Suppressor macrophage treated with lipopolysaccharide for 4 hours (primary cell): ENCODE measurements at regions not wholly inside any gene's neighbourhood (a gene's known extent, or its start where the extent isn't known, plus 50 kb on each side); places are given as distances from the start of the nearest gene placed in this dataset.

Experiments
- DNase-seq: peaks from one replicate; pipeline ENCODE4 v3.0.0-alpha.2; 2020

GRCh38 chr12:84807249-84807648 is 105.3 kb downstream of the SLC6A15 start:
- no peak for DNase-seq

GRCh38 chr12:84805474-84805858 is 107.1 kb downstream of the SLC6A15 start:
- no peak for DNase-seq

GRCh38 chr12:84804691-84805473 is 107.7 kb downstream of the SLC6A15 start:
- DNase-seq, result no peak

GRCh38 chr12:84803661-84804060 is 108.9 kb downstream of the SLC6A15 start:
- DNase-seq, result no peak

GRCh38 chr12:84802161-84802560 is 110.4 kb downstream of the SLC6A15 start:
- no peak for DNase-seq

- no peak for DNase-seq
Measured at GRCh38 chr12:84793558-84794367, 118.8 kb downstream of the SLC6A15 start.

- no peak for DNase-seq
Measured at GRCh38 chr12:84791444-84791843, 121.2 kb downstream of the SLC6A15 start.

GRCh38 chr12:84789184-84789583 is 123.4 kb downstream of the SLC6A15 start:
- DNase-seq, result no peak

GRCh38 chr12:84787253-84787652 is 125.3 kb downstream of the SLC6A15 start:
- DNase-seq, result no peak

- no peak for DNase-seq
Measured at GRCh38 chr12:84786622-84787021, 126.0 kb downstream of the SLC6A15 start.

- DNase-seq, result no peak
Measured at GRCh38 chr12:84785951-84786350, 126.6 kb downstream of the SLC6A15 start.

GRCh38 chr12:84785281-84785680 is 127.3 kb downstream of the SLC6A15 start:
- DNase-seq, result no peak

GRCh38 chr12:84779169-84779568 is 133.4 kb downstream of the SLC6A15 start:
- DNase-seq, result no peak

- DNase-seq, result no peak
Measured at GRCh38 chr12:84772281-84772680, 140.3 kb downstream of the SLC6A15 start.

GRCh38 chr12:84767079-84767478 is 145.5 kb downstream of the SLC6A15 start:
- no peak for DNase-seq

GRCh38 chr12:84766375-84766774 is 146.2 kb downstream of the SLC6A15 start:
- no peak for DNase-seq

- no peak for DNase-seq
Measured at GRCh38 chr12:84764001-84764400, 148.6 kb downstream of the SLC6A15 start.

- DNase-seq, result no peak
Measured at GRCh38 chr12:84763107-84763506, 149.5 kb downstream of the SLC6A15 start.

- DNase-seq, result no peak
Measured at GRCh38 chr12:84760091-84760865, 152.3 kb downstream of the SLC6A15 start.

- DNase-seq, result no peak
Measured at GRCh38 chr12:84757978-84758377, 154.6 kb downstream of the SLC6A15 start.

GRCh38 chr12:84756961-84757360 is 155.6 kb downstream of the SLC6A15 start:
- DNase-seq, result no peak

GRCh38 chr12:84745127-84745526 is 167.5 kb downstream of the SLC6A15 start:
- DNase-seq, result no peak

- no peak for DNase-seq
Measured at GRCh38 chr12:84741692-84742091, 170.9 kb downstream of the SLC6A15 start.
